ENCODE measurements at regions not wholly inside any gene's neighbourhood (a gene's known extent, or its start where the extent isn't known, plus 50 kb on each side); places are given as distances from the start of the nearest gene placed in this dataset.

DNA sequence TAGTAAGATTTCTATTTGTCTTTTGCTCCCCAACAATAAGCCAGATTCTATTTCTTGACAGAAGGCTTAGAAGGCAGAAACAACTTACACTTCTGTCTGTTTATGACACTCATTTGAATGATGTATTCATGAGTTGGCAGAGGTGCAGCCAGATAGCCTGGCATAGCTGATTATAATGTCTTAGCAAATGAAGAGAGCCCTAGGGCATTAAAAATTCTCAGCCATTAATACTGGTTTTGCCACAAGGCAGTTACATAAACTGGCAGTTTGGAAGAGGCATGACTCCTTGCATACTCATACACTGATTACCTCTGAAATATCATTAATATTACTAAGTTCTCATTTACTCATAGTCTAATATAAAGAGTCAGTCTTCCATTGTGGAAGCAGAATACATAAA is 728.5 kb upstream of the NDST4 start:
- no peaks in the 10 kb centered on the region for H3K27me3 ChIP-seq (ENCODE audit: insufficient read depth, poor library complexity, severe bottlenecking)
- H3K4me3 ChIP-seq (replicated peaks; ENCODE audit: insufficient read depth, low read length), result no peak overlapping the region
- no peak overlapping the region for H3K27ac ChIP-seq (replicated peaks)
- no peak for DNase-seq (ENCODE audit: low read depth in 1 of 2, low spot score in 1 of 2)
- TF ChIP-seq SPI1 (IDR thresholded peaks at IDR 0.05; ENCODE audit: borderline replicate concordance, low read depth) (no peak), GABPA (IDR thresholded peaks at IDR 0.05; ENCODE audit: low read depth) (no peak), POLR2AphosphoS5 (IDR thresholded peaks at IDR 0.05; ENCODE audit: low read depth) (no peak)
- TF ChIP-seq, protein P1, sequence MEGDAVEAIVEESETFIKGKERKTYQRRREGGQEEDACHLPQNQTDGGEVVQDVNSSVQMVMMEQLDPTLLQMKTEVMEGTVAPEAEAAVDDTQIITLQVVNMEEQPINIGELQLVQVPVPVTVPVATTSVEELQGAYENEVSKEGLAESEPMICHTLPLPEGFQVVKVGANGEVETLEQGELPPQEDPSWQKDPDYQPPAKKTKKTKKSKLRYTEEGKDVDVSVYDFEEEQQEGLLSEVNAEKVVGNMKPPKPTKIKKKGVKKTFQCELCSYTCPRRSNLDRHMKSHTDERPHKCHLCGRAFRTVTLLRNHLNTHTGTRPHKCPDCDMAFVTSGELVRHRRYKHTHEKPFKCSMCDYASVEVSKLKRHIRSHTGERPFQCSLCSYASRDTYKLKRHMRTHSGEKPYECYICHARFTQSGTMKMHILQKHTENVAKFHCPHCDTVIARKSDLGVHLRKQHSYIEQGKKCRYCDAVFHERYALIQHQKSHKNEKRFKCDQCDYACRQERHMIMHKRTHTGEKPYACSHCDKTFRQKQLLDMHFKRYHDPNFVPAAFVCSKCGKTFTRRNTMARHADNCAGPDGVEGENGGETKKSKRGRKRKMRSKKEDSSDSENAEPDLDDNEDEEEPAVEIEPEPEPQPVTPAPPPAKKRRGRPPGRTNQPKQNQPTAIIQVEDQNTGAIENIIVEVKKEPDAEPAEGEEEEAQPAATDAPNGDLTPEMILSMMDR (IDR thresholded peaks at IDR 0.05; ENCODE audit: insufficient read depth, low read length), result no peak
- TF ChIP-seq, protein P2, sequence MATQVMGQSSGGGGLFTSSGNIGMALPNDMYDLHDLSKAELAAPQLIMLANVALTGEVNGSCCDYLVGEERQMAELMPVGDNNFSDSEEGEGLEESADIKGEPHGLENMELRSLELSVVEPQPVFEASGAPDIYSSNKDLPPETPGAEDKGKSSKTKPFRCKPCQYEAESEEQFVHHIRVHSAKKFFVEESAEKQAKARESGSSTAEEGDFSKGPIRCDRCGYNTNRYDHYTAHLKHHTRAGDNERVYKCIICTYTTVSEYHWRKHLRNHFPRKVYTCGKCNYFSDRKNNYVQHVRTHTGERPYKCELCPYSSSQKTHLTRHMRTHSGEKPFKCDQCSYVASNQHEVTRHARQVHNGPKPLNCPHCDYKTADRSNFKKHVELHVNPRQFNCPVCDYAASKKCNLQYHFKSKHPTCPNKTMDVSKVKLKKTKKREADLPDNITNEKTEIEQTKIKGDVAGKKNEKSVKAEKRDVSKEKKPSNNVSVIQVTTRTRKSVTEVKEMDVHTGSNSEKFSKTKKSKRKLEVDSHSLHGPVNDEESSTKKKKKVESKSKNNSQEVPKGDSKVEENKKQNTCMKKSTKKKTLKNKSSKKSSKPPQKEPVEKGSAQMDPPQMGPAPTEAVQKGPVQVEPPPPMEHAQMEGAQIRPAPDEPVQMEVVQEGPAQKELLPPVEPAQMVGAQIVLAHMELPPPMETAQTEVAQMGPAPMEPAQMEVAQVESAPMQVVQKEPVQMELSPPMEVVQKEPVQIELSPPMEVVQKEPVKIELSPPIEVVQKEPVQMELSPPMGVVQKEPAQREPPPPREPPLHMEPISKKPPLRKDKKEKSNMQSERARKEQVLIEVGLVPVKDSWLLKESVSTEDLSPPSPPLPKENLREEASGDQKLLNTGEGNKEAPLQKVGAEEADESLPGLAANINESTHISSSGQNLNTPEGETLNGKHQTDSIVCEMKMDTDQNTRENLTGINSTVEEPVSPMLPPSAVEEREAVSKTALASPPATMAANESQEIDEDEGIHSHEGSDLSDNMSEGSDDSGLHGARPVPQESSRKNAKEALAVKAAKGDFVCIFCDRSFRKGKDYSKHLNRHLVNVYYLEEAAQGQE (IDR thresholded peaks at IDR 0.05; ENCODE audit: insufficient replicate concordance, low read depth), result no peak

GRCh38 chr4:115834441-115834840 is 721.0 kb upstream of the NDST4 start:
- no peak for DNase-seq (ENCODE audit: low read depth in 1 of 2, low spot score in 1 of 2)
- H3K27ac ChIP-seq (replicated peaks), result no peak overlapping the region
- H3K27me3 ChIP-seq (ENCODE audit: insufficient read depth, poor library complexity, severe bottlenecking), result no peaks in the 10 kb centered on the region

GRCh38 chr4:115824630-115825029 is 711.2 kb upstream of the NDST4 start:
- no peak for DNase-seq (ENCODE audit: low read depth in 1 of 2, low spot score in 1 of 2)
- Histone ChIP-seq H3K27ac (replicated peaks) (no peak overlapping the region), H3K4me3 (replicated peaks; ENCODE audit: insufficient read depth, low read length) (no peak overlapping the region), H3K27me3 (ENCODE audit: insufficient read depth, poor library complexity, severe bottlenecking) (no peaks in the 10 kb centered on the region)
- TF ChIP-seq POLR2AphosphoS5 (IDR thresholded peaks at IDR 0.05; ENCODE audit: low read depth), result no peak
- TF ChIP-seq GABPA (IDR thresholded peaks at IDR 0.05; ENCODE audit: low read depth), result no peak
- TF ChIP-seq, protein P2 (IDR thresholded peaks at IDR 0.05; ENCODE audit: insufficient replicate concordance, low read depth), result no peak
- TF ChIP-seq SPI1 (IDR thresholded peaks at IDR 0.05; ENCODE audit: borderline replicate concordance, low read depth), result no peak
- TF ChIP-seq, protein P1 (IDR thresholded peaks at IDR 0.05; ENCODE audit: insufficient read depth, low read length), result no peak

More at GRCh38 chr4:115834441-115834840, 721.0 kb upstream of the NDST4 start:
- no peak overlapping the region for H3K4me3 ChIP-seq (replicated peaks; ENCODE audit: insufficient read depth, low read length)
- TF ChIP-seq, protein P1 (IDR thresholded peaks at IDR 0.05; ENCODE audit: insufficient read depth, low read length), result no peak
- TF ChIP-seq, protein P2 (IDR thresholded peaks at IDR 0.05; ENCODE audit: insufficient replicate concordance, low read depth), result no peak
- TF ChIP-seq SPI1 (IDR thresholded peaks at IDR 0.05; ENCODE audit: borderline replicate concordance, low read depth) (no peak), GABPA (IDR thresholded peaks at IDR 0.05; ENCODE audit: low read depth) (no peak), POLR2AphosphoS5 (IDR thresholded peaks at IDR 0.05; ENCODE audit: low read depth) (no peak)

Data from HL-60 (cell line).